ENCODE measurements at regions not wholly inside any gene's neighbourhood (a gene's known extent, or its start where the extent isn't known, plus 50 kb on each side); places are given as distances from the start of the nearest gene placed in this dataset.

DNA sequence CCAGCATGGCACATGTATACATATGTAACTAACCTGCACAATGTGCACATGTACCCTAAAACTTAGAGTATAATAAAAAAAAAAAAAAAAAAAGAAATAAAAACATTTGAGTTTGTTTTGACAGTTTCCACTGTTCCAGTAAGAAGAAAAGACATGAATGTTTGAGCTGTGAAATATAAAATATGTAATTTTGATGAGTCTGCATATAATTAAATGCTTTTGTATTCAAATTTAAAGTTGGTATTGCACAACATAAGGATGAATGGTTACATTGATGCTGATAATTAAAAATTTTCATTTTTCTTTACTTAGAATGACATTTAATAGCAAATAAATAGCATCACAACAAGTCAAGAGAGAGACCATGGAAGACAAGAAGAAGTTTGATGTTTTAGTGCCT lies 212.0 kb upstream of the RRP15 start:
- TF ChIP-seq POLR2AphosphoS5 (IDR thresholded peaks at IDR 0.05; ENCODE audit: borderline replicate concordance, low read depth, low read length) (no peak), EZH2 (IDR thresholded peaks at IDR 0.05) (no peak)

Measured in SK-N-MC (cell line).